ENCODE measurements at regions not wholly inside any gene's neighbourhood (a gene's known extent, or its start where the extent isn't known, plus 50 kb on each side); places are given as distances from the start of the nearest gene placed in this dataset.
A peak's percentile ranks its signal among the peaks of the same experiment; 100 is the strongest.

DNA sequence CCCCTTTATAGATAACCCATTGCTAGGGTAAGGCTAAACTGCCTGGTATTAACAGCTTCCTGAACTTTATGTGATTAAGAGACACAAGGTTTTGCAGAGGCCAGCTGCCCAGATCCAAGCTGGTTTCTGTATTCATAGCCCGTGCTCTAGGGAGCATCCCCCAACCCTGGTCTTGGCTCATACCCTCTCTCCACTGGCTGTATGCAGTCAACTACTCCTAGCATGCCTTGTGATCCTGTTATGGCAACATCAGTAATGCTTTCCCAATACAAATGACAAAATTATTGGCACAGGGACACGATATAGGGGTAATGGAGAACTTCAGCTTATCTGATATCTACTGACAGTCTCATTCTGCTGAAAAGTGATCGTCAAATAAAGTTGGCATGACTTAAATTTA lies 202.8 kb upstream of the MKLN1 start:
- Histone ChIP-seq H3K9ac (ENCODE audit: low read depth in 1 of 3, low read length in 3 of 3) (no peak overlapping the region), H3K9me3 (ENCODE audit: control insufficient read depth in 3 of 3, low read length in 3 of 3) (no peaks in the 10 kb centered on the region), H3K4me3 (ENCODE audit: low read length in 3 of 3) (no peak overlapping the region), H3K36me3 (ENCODE audit: control insufficient read depth in 3 of 3, insufficient read depth in 3 of 3, low read length in 3 of 3) (no peaks in the 10 kb centered on the region), H3K27ac (ENCODE audit: low read depth, low read length) (no peak overlapping the region), H3K27me3 (ENCODE audit: control insufficient read depth in 3 of 3, insufficient read depth in 3 of 3, low read length in 3 of 3) (no peaks in the 10 kb centered on the region), H3K4me1 (ENCODE audit: control insufficient read depth in 3 of 3, insufficient read depth in 3 of 3, low read length in 3 of 3) (no peaks in the 10 kb centered on the region)

DNA sequence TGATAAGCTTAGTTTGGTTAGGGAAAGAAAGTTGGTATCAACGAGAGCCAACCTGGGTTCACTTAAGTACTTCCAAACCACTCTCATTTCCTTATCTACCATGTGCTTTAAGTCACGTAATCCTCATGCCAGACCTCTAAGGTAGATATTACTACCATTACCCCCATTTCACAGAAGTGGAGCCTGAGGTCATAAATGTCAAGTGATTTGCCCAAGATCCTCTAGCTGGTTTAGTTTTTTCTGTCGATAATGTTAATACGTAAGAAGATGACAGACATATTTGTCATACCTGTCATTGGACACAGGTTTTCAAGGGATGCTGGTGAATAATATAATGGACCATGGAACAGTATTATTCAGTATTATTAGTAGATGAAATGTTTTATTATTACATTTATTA lies 197.4 kb upstream of the MKLN1 start:
- Histone ChIP-seq H3K9me3 (ENCODE audit: control insufficient read depth in 3 of 3, low read length in 3 of 3) (no peaks in the 10 kb centered on the region), H3K36me3 (ENCODE audit: control insufficient read depth in 3 of 3, insufficient read depth in 3 of 3, low read length in 3 of 3) (no peaks in the 10 kb centered on the region), H3K4me3 (ENCODE audit: low read length in 3 of 3) (no peak overlapping the region)

DNA sequence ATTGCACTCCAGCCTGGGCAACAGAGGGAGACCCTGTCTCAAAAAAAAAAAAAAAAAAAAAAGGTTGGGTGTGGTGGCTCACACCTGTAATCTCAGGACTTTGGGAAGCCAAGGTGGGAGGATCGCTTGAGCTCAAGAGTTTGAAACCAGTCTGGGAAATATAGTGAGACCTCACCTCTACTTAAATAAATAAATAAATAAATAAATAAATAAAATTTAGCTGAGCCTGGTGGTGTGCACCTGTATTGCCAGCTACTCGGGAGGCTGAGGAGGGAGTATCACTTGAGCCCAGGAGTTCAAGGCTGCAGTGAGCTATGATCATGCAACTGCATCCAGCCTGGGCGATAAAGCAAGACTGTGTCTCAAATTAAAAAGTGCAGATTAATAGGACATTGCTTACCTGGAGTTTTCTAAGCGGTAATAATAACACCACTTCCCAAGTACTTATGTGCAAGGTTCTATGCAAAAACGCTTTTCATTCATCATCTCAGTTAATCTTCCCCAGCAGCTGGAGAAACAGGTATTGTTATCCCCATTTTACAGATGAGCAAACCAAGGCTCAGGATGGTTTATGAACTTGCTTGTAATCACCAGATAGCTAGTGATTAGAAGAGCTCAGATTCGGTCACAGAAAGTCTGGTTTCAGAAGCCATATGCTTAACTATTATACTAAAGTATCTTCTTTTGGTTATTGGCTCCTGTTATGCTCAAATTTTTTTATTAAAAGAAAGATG lies 196.5 kb upstream of the MKLN1 start:
- Histone ChIP-seq H3K36me3 (ENCODE audit: control insufficient read depth in 3 of 3, insufficient read depth in 3 of 3, low read length in 3 of 3) (no peaks in the 10 kb centered on the region), H3K27ac (ENCODE audit: low read depth, low read length) (no peak overlapping the region), H3K9ac (ENCODE audit: low read depth in 1 of 3, low read length in 3 of 3) (no peak overlapping the region), H3K27me3 (ENCODE audit: control insufficient read depth in 3 of 3, insufficient read depth in 3 of 3, low read length in 3 of 3) (no peaks in the 10 kb centered on the region), H3K9me3 (ENCODE audit: control insufficient read depth in 3 of 3, low read length in 3 of 3) (no peaks in the 10 kb centered on the region), H3K4me1 (ENCODE audit: control insufficient read depth in 3 of 3, insufficient read depth in 3 of 3, low read length in 3 of 3) (no peaks in the 10 kb centered on the region), H3K4me3 (ENCODE audit: low read length in 3 of 3) (no peak overlapping the region)

More for the DNA sequence above, 197.4 kb upstream of the MKLN1 start:
- Histone ChIP-seq H3K4me1 (ENCODE audit: control insufficient read depth in 3 of 3, insufficient read depth in 3 of 3, low read length in 3 of 3) (no peaks in the 10 kb centered on the region), H3K27ac (ENCODE audit: low read depth, low read length) (no peak overlapping the region), H3K9ac (ENCODE audit: low read depth in 1 of 3, low read length in 3 of 3) (no peak overlapping the region), H3K27me3 (ENCODE audit: control insufficient read depth in 3 of 3, insufficient read depth in 3 of 3, low read length in 3 of 3) (no peaks in the 10 kb centered on the region)

DNA sequence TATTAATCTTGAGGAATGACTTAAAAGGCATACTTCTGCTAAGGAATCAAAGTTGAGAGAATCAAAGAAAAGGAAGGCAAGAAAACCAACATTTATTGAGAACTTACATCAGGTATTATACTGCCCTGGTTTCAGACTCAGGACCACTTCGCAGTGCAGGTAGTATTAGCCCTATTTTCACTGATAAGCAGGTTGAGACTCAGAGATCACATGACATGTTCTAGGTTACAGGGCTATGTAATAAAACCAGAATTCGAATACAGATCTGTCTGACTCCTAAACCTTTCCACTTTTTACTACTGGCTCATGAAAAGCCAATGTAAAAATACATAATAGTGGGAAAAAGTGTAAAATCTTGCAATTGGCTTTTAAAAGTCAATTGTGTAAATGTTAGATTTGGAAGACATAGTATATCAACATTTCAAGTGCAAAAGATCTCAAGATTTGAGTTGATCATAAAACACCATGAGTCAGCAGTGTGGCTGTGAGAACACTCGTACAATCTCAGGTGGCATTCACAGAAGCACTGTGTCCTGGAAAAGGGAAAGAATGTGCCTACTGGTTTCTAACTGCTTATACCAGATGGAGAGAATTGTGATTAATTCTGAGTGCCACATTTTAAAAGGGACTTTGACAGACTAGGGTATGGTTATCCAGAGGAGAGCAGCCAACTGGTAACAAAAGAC lies 195.8 kb upstream of the MKLN1 start:
- H3K27me3 ChIP-seq (ENCODE audit: control insufficient read depth in 3 of 3, insufficient read depth in 3 of 3, low read length in 3 of 3) = no peaks in the 10 kb centered on the region
- H3K27ac ChIP-seq (ENCODE audit: low read depth, low read length) = no peak overlapping the region
- no peaks in the 10 kb centered on the region for H3K36me3 ChIP-seq (ENCODE audit: control insufficient read depth in 3 of 3, insufficient read depth in 3 of 3, low read length in 3 of 3)
- H3K4me3 ChIP-seq (ENCODE audit: low read length in 3 of 3) = no peak overlapping the region
- no peaks in the 10 kb centered on the region for H3K4me1 ChIP-seq (ENCODE audit: control insufficient read depth in 3 of 3, insufficient read depth in 3 of 3, low read length in 3 of 3)
- H3K9me3 ChIP-seq (ENCODE audit: control insufficient read depth in 3 of 3, low read length in 3 of 3) = no peaks in the 10 kb centered on the region
- H3K9ac ChIP-seq (ENCODE audit: low read depth in 1 of 3, low read length in 3 of 3) = no peak overlapping the region

DNA sequence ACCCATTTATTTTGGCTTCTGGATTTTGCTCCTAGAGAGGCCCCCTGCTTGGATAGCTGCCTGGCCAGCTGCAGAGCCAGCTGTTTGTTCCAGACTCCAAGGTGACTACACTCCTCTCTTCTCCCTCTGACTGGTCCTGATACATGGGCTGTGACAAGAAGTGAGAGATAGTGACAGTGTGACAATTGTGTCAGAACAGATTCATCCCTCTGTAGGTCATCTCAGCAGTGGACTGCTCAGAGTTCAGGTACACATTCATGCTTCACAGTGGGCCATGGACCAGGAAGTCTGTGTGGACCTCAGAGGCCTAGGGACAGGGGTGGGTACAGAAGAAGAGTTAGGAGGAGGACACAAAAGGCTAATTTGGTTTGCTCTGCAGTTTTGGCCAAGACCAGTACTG lies 188.2 kb upstream of the MKLN1 start:
- no peaks in the 10 kb centered on the region for H3K36me3 ChIP-seq (ENCODE audit: control insufficient read depth in 3 of 3, insufficient read depth in 3 of 3, low read length in 3 of 3)
- H3K27me3 ChIP-seq (ENCODE audit: control insufficient read depth in 3 of 3, insufficient read depth in 3 of 3, low read length in 3 of 3) = no peaks in the 10 kb centered on the region
- H3K27ac ChIP-seq (ENCODE audit: low read depth, low read length) = no peak overlapping the region
- H3K4me3 ChIP-seq (ENCODE audit: low read length in 3 of 3) = no peak overlapping the region
- H3K9ac ChIP-seq (ENCODE audit: low read depth in 1 of 3, low read length in 3 of 3) = no peak overlapping the region
- H3K9me3 ChIP-seq (ENCODE audit: control insufficient read depth in 3 of 3, low read length in 3 of 3) = no peaks in the 10 kb centered on the region
- H3K4me1 ChIP-seq (ENCODE audit: control insufficient read depth in 3 of 3, insufficient read depth in 3 of 3, low read length in 3 of 3) = peaks cover 0 to 4% (median 2%) of the 10 kb centered on the region in 3 donors

DNA sequence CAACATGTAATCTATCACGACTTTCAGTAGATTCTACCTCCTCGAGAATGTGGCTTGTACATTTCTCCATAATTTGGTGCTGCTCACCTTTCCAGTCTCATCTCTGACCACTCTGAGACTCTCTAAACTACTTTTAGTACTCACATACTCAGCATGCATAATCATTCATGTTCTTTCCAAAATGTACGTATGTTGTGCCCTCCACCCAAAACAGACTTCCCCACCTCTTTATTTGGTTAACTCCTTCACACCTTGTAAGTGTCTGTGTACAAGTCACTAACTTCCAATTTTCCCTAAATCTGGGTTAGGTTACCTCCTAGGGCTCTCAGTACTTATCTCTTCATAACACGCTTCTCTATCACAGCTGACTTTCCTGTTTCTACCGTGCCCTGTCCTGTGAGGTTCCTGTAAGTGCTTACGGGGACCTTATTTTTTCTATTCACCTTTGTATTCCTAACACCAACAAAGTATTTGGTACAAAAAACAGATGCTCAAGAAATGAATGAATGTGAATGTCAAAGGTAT lies 186.2 kb upstream of the MKLN1 start:
- H3K27me3 ChIP-seq (ENCODE audit: control insufficient read depth in 3 of 3, insufficient read depth in 3 of 3, low read length in 3 of 3) = no peaks in the 10 kb centered on the region
- no peak overlapping the region for H3K9ac ChIP-seq (ENCODE audit: low read depth in 1 of 3, low read length in 3 of 3)
- no peaks in the 10 kb centered on the region for H3K9me3 ChIP-seq (ENCODE audit: control insufficient read depth in 3 of 3, low read length in 3 of 3)
- no peak overlapping the region for H3K4me3 ChIP-seq (ENCODE audit: low read length in 3 of 3)
- no peak overlapping the region for H3K27ac ChIP-seq (ENCODE audit: low read depth, low read length)
- no peaks in the 10 kb centered on the region for H3K36me3 ChIP-seq (ENCODE audit: control insufficient read depth in 3 of 3, insufficient read depth in 3 of 3, low read length in 3 of 3)
- H3K4me1 ChIP-seq (ENCODE audit: control insufficient read depth in 3 of 3, insufficient read depth in 3 of 3, low read length in 3 of 3) = peaks cover 0 to 4% (median 2%) of the 10 kb centered on the region in 3 donors

DNA sequence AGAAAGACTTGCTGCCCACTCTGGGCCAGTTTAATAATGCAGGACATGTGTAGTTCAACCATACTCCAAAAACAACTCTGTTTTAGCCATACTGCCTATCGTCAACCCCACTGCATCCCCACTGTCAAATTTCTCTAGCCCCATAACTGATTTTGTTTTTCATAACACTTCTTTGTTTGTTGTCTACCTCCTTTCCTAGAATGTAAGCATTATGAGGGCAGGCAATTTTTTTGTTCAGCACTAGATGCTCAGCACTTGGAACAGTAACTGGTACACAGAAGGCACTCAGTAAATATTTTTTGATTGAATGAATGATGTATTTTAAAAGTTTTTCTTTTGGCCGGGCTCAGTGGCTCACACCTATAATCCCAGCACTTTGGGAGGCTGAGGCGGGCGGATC lies 183.8 kb upstream of the MKLN1 start:
- Histone ChIP-seq H3K36me3 (ENCODE audit: control insufficient read depth in 3 of 3, insufficient read depth in 3 of 3, low read length in 3 of 3) (no peaks in the 10 kb centered on the region), H3K9ac (ENCODE audit: low read depth in 1 of 3, low read length in 3 of 3) (no peak overlapping the region), H3K27me3 (ENCODE audit: control insufficient read depth in 3 of 3, insufficient read depth in 3 of 3, low read length in 3 of 3) (no peaks in the 10 kb centered on the region), H3K27ac (ENCODE audit: low read depth, low read length) (no peak overlapping the region), H3K9me3 (ENCODE audit: control insufficient read depth in 3 of 3, low read length in 3 of 3) (no peaks in the 10 kb centered on the region), H3K4me3 (ENCODE audit: low read length in 3 of 3) (no peak overlapping the region), H3K4me1 (ENCODE audit: control insufficient read depth in 3 of 3, insufficient read depth in 3 of 3, low read length in 3 of 3) (peaks cover 8 to 11% (median 11%) of the 10 kb centered on the region in 3 donors)

DNA sequence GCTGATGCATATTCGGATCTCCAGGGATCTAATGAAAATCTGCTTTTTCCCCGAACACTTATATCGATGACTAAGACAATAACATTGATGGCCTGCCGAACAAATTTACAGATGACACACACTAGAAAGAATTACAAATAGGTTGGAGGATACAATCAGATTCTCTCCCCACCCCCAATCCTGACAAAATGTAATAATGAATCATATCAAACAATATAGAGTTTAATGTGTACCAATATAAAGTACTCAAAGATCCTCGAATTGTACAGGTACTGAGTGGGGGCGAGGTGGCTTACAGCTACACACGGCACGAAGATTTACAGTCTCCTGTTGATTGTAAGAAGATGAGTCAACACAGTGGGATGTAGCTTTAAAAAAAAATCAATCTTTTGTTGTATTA lies 182.7 kb upstream of the MKLN1 start:
- Histone ChIP-seq H3K9me3 (ENCODE audit: control insufficient read depth in 3 of 3, low read length in 3 of 3) (no peaks in the 10 kb centered on the region), H3K27ac (ENCODE audit: low read depth, low read length) (no peak overlapping the region), H3K4me3 (ENCODE audit: low read length in 3 of 3) (no peak overlapping the region), H3K36me3 (ENCODE audit: control insufficient read depth in 3 of 3, insufficient read depth in 3 of 3, low read length in 3 of 3) (no peaks in the 10 kb centered on the region), H3K27me3 (ENCODE audit: control insufficient read depth in 3 of 3, insufficient read depth in 3 of 3, low read length in 3 of 3) (no peaks in the 10 kb centered on the region), H3K4me1 (ENCODE audit: control insufficient read depth in 3 of 3, insufficient read depth in 3 of 3, low read length in 3 of 3) (peaks cover 12 to 18% (median 15%) of the 10 kb centered on the region in 3 donors), H3K9ac (ENCODE audit: low read depth in 1 of 3, low read length in 3 of 3) (no peak overlapping the region)

DNA sequence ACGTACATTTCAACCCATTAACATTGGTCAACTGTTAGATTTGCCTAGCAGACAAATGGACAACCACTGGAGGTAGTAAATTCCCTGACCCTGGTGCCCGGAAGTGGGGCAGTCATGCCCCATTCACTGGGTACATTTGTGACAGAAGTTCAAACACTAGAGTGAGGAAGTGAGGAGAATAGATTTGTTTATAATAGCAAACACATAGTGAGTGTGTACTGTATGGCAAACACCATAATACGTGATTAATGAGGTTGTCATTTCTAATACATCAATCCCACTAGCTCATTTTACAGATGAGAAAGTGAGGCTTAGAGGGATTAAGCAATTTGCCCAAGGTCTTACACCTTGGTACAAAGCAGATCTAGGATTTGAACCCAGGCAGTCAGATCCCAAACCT lies 181.9 kb upstream of the MKLN1 start:
- Histone ChIP-seq H3K9ac (ENCODE audit: low read depth in 1 of 3, low read length in 3 of 3) (no peak overlapping the region), H3K9me3 (ENCODE audit: control insufficient read depth in 3 of 3, low read length in 3 of 3) (no peaks in the 10 kb centered on the region), H3K36me3 (ENCODE audit: control insufficient read depth in 3 of 3, insufficient read depth in 3 of 3, low read length in 3 of 3) (no peaks in the 10 kb centered on the region), H3K27ac (ENCODE audit: low read depth, low read length) (no peak overlapping the region), H3K4me3 (ENCODE audit: low read length in 3 of 3) (no peak overlapping the region), H3K4me1 (ENCODE audit: control insufficient read depth in 3 of 3, insufficient read depth in 3 of 3, low read length in 3 of 3) (peaks cover 14 to 19% (median 15%) of the 10 kb centered on the region in 3 donors), H3K27me3 (ENCODE audit: control insufficient read depth in 3 of 3, insufficient read depth in 3 of 3, low read length in 3 of 3) (no peaks in the 10 kb centered on the region)

DNA sequence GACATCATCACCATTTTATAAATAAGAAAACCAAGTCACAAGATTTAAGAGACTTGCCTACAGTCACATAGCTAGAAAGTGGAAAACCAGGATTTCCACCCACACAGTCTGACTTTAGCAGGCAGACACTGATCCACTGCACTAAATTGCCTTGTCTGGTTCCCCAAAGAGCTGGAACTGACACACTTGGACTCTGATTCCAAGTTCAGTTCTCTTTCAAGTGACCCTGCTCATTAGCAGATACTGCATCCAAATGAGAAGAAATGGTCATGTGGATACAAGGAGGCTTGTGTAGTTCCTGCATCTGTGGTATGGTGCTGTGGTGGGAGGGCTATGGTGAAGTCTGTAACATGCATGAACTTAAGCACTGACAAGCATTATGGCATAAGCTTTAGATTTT lies 180.1 kb upstream of the MKLN1 start:
- peak overlapping the region in 1 of 3 donors; percentile 3 for H3K9ac ChIP-seq (ENCODE audit: low read depth in 1 of 3, low read length in 3 of 3)
- peak overlapping the region in 1 of 3 donors; percentile 11 for H3K4me3 ChIP-seq (ENCODE audit: low read length in 3 of 3)
- H3K9me3 ChIP-seq (ENCODE audit: control insufficient read depth in 3 of 3, low read length in 3 of 3) = no peaks in the 10 kb centered on the region
- H3K36me3 ChIP-seq (ENCODE audit: control insufficient read depth in 3 of 3, insufficient read depth in 3 of 3, low read length in 3 of 3) = no peaks in the 10 kb centered on the region
- no peaks in the 10 kb centered on the region for H3K27me3 ChIP-seq (ENCODE audit: control insufficient read depth in 3 of 3, insufficient read depth in 3 of 3, low read length in 3 of 3)
- peaks cover 14 to 21% (median 15%) of the 10 kb centered on the region in 3 donors for H3K4me1 ChIP-seq (ENCODE audit: control insufficient read depth in 3 of 3, insufficient read depth in 3 of 3, low read length in 3 of 3)
- H3K27ac ChIP-seq (ENCODE audit: low read depth, low read length) = peak overlapping the region; percentile 52
